ENCODE measurements at regions not wholly inside any gene's neighbourhood (a gene's known extent, or its start where the extent isn't known, plus 50 kb on each side); places are given as distances from the start of the nearest gene placed in this dataset.
"Not testable (repeated sequence)": the region's sequence is repeated elsewhere in the genome, so short reads cannot be mapped to it uniquely, and the experiment has no call there.

- no peak for DNase-seq
Observed at GRCh38 chr4:95779447-95779846, 60.4 kb upstream of the PDHA2 start.

GRCh38 chr4:95778666-95779065, 61.2 kb upstream of the PDHA2 start:
- no peak for DNase-seq

DNA sequence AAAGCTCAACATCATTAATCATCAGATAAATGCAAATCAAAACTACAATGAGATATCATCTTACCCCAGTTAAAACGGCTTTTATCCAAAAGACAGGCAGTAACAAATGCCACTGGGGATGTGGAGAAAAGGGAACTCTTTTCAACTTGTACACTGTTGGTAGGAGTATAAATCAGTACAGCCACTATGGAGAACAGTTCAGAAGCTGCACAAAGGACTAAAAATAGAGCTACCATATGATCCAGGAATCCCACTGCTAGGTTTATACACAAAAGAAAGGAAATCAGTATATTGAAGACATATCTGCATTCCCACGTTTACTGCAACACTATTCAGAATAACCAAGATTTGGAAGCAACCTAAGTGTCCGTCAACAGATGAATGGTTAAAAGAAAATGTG, 69.3 kb upstream of the PDHA2 start:
- not testable (repeated sequence) for DNase-seq

- DNase-seq, result no peak
Observed at GRCh38 chr4:95764961-95765360, 74.9 kb upstream of the PDHA2 start.

- no peak for DNase-seq
Observed at GRCh38 chr4:95761871-95762270, 78.0 kb upstream of the PDHA2 start.

DNA sequence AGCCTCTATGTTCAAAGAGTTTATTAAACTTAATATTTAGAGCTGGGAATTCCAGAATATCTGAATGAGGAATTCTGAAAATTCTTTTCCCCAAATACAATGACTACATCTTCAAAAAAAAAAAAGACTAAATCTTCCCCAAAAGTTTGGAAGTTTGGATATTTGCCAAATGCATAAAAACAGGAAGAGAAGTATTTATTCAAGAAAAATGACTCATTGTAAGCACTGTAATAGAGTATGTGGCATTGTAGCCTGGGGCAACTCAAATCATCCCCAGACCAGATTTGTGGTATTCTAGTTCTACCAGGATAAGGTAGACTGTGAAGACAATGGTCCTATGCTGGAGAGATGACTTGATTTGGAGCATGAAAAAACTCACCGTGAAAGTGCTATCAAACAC, 78.5 kb upstream of the PDHA2 start:
- no peak for DNase-seq

GRCh38 chr4:95760646-95761045, 79.2 kb upstream of the PDHA2 start:
- DNase-seq, result not testable (repeated sequence)

GRCh38 chr4:95758001-95758400, 81.9 kb upstream of the PDHA2 start:
- DNase-seq, result no peak

- no peak for DNase-seq
Observed at GRCh38 chr4:95754667-95755066, 85.2 kb upstream of the PDHA2 start.

DNA sequence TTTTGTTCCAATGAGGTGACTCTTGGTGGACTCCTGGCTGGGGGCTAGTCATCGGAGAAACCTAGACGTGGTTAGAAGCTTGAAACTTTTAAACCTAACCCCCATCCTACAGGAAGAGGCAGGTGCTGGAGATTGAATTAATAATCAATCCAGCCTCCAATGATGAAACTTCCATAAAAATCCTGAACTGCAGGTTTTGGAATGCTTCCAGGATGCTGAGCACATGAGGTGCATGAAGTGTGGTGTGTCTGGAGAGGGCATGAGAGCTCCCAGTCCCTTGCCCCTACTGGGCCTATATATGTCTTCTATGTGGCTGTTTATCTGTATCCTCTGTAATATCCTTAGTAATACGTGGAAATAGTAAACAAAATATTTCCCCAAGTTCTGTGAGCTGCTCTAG, 90.7 kb upstream of the PDHA2 start:
- no peak for DNase-seq

GRCh38 chr4:95742872-95743271, 97.0 kb upstream of the PDHA2 start:
- DNase-seq, result no peak

DNA sequence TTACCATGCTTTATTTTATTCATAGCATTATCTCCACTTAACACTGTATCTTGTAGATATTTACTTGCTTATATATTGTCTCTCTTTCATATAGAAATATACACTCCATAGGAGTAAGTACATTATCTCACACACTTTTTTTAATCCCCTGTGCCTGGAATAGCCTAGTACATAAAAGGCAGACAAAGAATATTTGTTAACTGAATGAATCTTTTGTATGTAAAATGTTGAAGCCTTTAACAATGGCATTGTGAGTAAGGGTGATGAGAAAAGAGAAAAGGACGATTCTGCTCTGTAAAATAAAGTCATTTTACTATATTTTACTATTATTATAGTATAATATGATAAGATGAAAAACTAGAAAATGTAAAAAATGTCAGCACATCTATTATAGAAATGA, 97.7 kb upstream of the PDHA2 start:
- DNase-seq, result no peak

- no peak for DNase-seq
Observed at GRCh38 chr4:95732061-95732460, 107.8 kb upstream of the PDHA2 start.

GRCh38 chr4:95729596-95729995, 110.3 kb upstream of the PDHA2 start:
- DNase-seq, result no peak

- DNase-seq, result peak in 1 of 2 donors; percentile 0
Observed at GRCh38 chr4:95728145-95728544, 111.7 kb upstream of the PDHA2 start.

DNA sequence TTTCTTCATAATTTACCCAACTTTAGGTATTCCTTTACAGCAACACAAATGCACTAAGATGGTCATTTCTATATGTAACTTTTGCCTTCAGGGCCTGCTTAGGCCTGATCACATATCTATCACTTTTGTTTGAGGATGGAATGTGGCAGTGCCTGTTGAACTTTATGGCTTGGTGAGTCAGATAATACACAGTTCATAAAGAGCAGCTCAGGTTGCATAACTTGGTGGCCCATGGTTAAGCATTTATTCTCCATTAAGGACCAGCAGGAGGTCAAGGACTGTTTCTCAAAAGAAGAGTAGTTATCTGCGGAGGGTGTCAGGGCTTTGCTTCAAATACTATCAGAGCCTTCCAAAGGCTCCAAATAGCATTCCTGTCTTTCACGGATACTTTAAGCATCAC, 124.1 kb upstream of the PDHA2 start:
- DNase-seq, result no peak

- no peak for DNase-seq
Observed at GRCh38 chr4:95714571-95714970, 125.3 kb upstream of the PDHA2 start.

GRCh38 chr4:95705323-95705722, 134.6 kb upstream of the PDHA2 start:
- DNase-seq, result no peak

- no peak for DNase-seq
Observed at GRCh38 chr4:95701500-95702170, 138.3 kb upstream of the PDHA2 start.

DNA sequence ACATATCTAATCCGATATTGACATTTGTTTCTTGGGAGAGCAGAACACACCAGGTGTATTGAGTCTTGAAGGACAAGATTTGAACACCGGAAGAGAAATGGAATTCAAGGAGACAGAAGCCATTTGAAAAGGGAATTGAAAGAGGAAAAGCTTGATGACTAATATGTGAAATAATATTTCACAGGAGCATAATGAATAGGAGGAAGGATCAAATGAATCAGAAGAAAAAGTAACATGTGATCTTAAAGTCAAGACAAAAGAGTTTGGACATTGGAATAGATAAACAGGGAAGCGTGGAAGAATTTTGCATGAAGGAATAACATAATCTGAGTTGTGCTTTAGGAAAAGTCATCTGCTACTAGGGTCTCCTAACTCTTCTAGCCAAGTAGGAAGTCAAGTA, 145.5 kb upstream of the PDHA2 start:
- no peak for DNase-seq

DNA sequence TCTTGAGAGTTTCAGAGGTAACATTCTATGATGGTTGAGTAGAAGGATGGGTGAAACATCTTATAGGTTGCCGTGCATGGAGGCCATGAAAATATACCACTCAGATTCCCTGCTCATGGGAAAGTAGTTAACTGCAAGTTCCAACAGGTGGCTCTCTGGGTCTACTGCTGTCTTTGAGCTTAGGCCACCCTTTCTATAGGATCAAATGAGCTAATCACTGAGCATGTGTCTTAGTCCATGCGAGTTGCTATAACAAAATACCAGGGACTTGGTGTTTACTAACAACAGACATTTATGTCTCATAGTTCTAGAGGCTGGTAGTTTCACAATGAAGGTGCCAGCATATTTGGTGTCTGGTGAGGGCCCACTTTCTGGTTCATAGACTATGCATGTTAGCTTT, 144.8 kb upstream of the UNC5C start:
- DNase-seq, result no peak

- no peak for DNase-seq
Observed at GRCh38 chr4:95676190-95676589, 127.4 kb upstream of the UNC5C start.

DNA sequence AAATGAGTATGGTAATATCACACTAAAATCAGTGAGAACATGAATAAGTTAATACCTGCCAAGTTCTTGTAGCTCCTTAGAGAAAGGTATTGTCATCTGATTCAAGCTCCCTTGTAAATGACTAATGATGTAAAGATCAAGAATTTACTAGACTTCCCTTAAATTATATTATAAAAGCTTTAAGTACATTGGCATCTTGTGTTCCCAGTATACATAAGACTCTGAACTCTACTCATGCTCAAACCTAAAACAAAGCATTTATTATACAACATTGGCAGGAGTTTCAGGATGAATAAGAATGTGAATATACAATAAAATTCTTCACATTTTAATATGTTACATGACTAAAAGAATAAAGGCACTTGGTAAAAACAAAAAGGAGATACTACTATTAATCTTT, 126.8 kb upstream of the UNC5C start:
- DNase-seq, result no peak

DNA sequence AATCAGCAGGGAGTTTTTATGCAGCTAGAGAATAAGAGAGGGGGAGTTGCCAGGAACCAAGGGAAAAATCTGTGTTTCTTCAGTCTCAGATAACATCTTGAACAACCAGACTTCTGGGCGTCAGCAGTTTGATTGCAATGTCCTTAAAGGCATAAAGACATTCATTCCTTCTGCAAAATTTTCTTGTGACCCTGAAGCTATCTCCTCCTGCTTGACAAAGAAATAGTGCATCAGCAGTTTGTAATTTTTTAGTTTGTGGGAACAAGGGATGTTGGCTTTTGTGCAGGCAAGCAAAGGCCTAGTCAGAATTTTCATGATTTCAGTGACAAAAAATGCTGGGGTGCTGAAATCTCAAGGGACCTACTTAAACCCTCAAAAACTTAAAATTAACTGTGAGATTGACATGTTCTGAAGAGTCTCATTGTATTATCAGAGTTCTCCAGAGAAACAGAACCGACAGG, 125.8 kb upstream of the UNC5C start:
- no peak for DNase-seq

DNA sequence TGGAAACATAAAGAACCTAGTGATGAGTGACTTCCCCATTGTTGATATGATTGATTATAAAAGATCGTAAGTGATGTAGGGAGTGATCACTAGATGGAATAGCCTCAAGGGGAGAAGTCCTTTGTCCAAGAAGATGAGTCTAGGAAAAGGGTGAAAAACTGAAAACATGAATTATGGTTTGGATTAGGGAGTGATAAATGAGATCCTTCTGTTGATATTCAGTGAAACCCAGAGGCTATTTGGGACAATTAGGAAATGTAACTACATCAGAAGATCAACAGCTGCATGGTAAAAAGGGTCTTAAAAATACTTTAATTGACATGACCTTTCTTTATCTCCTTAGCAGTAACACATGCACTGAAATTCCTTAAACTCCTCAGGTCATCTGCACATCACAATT, 124.0 kb upstream of the UNC5C start:
- DNase-seq, result no peak

DNA sequence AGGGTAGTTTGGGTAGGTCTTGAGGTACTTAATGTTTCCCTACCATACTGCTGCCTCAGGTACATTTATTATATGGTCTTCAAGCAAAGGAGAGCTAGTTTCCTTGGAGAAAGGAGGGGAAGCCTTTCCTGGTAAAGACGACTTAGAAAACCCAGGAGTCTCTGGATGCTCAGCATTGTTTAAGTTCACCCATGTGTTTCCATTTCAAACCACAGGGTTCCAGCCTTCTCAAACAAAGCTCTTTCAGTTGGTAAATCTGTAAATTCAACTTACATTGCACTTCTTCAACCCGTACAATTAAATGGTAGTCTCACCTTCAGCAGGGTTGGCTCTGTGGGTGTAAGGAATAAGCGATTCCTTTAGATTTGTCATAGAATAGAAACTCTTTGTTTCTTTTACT, 111.9 kb upstream of the UNC5C start:
- DNase-seq, result no peak

All from inflammatory macrophage treated with lipopolysaccharide for 1 hour (primary cell).